SK-N-SH (cell line): ENCODE measurements at regions not wholly inside any gene's neighbourhood (a gene's known extent, or its start where the extent isn't known, plus 50 kb on each side); places are given as distances from the start of the nearest gene placed in this dataset.

Experiments
- CTCF ChIA-PET: fragments of 300-600, 350-600 bp; formaldehyde crosslinking; extraction: SDS; loops from one replicate; lab custom pipeline; 2021; lab: Yijun Ruan, JAX
- POLR2A ChIA-PET: fragments of 350-600 bp; sonication (Branson Sonifier 250); formaldehyde crosslinking; extraction: SDS; loops from one replicate; lab custom pipeline; 2020; ENCODE audit warnings: antibody characterized with exemption, inconsistent platforms; lab: Yijun Ruan, JAX
- DNase-seq: peaks from one replicate; pipeline ENCODE4 v3.0.0; 2012
- H2AFZ ChIP-seq: fragments of 200-600 bp; sonication (generic); 2 replicates; pipeline ENCODE4 v1.8.1; 2016; ENCODE audit warnings: antibody characterized with exemption, mild to moderate bottlenecking, low read depth
- H3F3A ChIP-seq: fragments of 200-600 bp; sonication (generic); replicated peaks from 2 replicates; pipeline ENCODE3; 2016; ENCODE audit warnings: antibody characterized with exemption, mild to moderate bottlenecking; ENCODE audit not compliant: insufficient read depth
- H3K27ac ChIP-seq, 2 experiments: fragments of 200-500 bp in 1 of 2; fragments of 200-600 bp in 1 of 2; sonication (Bioruptor generic) in 1 of 2; sonication (generic), shearing (Covaris generic) in 1 of 2; 2 replicates each; pipeline versions ENCODE4 v1.5.1 to v1.6.1; 2014 to 2016; ENCODE audit warnings: low read depth in 2 of 2, inconsistent platforms in 1 of 2, low read length in 1 of 2, mild to moderate bottlenecking in 1 of 2, mixed read lengths in 1 of 2
- H3K27me3 ChIP-seq: fragments of 200-600 bp; sonication (generic), shearing (Covaris generic); 2 replicates; pipeline ENCODE4 v1.6.1; 2016; ENCODE audit warnings: mixed run types; ENCODE audit not compliant: insufficient read depth
- H3K36me3 ChIP-seq, 2 experiments: fragments of 200-500 bp in 1 of 2; fragments of 200-600 bp in 1 of 2; sonication (Bioruptor generic) in 1 of 2; sonication (generic) in 1 of 2; replicated peaks in 1 of 2; 2 replicates each; pipeline versions ENCODE3 to v1.5.1; 2014 to 2016; ENCODE audit warnings: low read length in 1 of 2, mild to moderate bottlenecking in 1 of 2; ENCODE audit not compliant: insufficient read depth in 2 of 2, control insufficient read depth in 1 of 2
- H3K4me1 ChIP-seq, 2 experiments: fragments of 200-500 bp in 1 of 2; fragments of 200-600 bp in 1 of 2; sonication (Bioruptor generic) in 1 of 2; sonication (generic), shearing (Covaris generic) in 1 of 2; 2 replicates each; pipeline versions ENCODE4 v1.5.1 to v1.6.1; 2014 to 2016; ENCODE audit warnings: low read depth in 1 of 2, low read length in 1 of 2, mixed run types in 1 of 2; ENCODE audit not compliant: insufficient read depth in 2 of 2, control insufficient read depth in 1 of 2
- H3K4me2 ChIP-seq: fragments of 200-600 bp; sonication (generic), shearing (Covaris generic); 2 replicates; pipeline ENCODE4 v1.6.1; 2017; ENCODE audit warnings: mixed run types
- H3K4me3 ChIP-seq, 2 experiments: fragments of 200-500 bp in 1 of 2; fragments of 200-600 bp in 1 of 2; sonication (Bioruptor generic) in 1 of 2; sonication (generic), shearing (Covaris generic) in 1 of 2; 2 replicates each; pipeline versions ENCODE4 v1.5.1 to v1.8.1; 2014 to 2016; ENCODE audit warnings: low read depth in 2 of 2, inconsistent platforms in 1 of 2, low read length in 1 of 2, mild to moderate bottlenecking in 1 of 2, mixed read lengths in 1 of 2, moderate library complexity in 1 of 2
- H3K79me2 ChIP-seq: fragments of 200-600 bp; sonication (generic); 2 replicates; pipeline ENCODE4 v1.8.1; 2017; ENCODE audit warnings: mild to moderate bottlenecking; ENCODE audit not compliant: insufficient read depth
- H3K9ac ChIP-seq: fragments of 200-600 bp; sonication (generic); 2 replicates; pipeline ENCODE4 v1.6.1; 2017; ENCODE audit warnings: mixed run types
- H3K9me2 ChIP-seq: fragments of 200-600 bp; sonication (generic); 2 replicates; pipeline ENCODE4 v1.6.1; 2017; ENCODE audit warnings: mixed run types
- H3K9me3 ChIP-seq: fragments of 200-600 bp; sonication (generic); 2 replicates; pipeline ENCODE4 v1.6.1; 2017; ENCODE audit warnings: mixed run types, mild to moderate bottlenecking, moderate library complexity
- H4K20me1 ChIP-seq: fragments of 200-600 bp; sonication (generic); 2 replicates; pipeline ENCODE4 v1.6.1; 2017; ENCODE audit warnings: mild to moderate bottlenecking, mixed run types; ENCODE audit not compliant: insufficient read depth
- EP300 ChIP-seq, 2 experiments: IDR thresholded peaks; 2 replicates each; pipeline versions ENCODE4 v1.4.0 to v1.6.1; 2012; ENCODE audit warnings: borderline replicate concordance in 1 of 2, low read depth in 1 of 2, low read length in 1 of 2
- FOSL2 ChIP-seq: IDR thresholded peaks from 2 replicates; pipeline ENCODE4 v1.4.0; 2012; ENCODE audit warnings: low read depth, mild to moderate bottlenecking, moderate library complexity, borderline replicate concordance
- GABPA ChIP-seq: IDR thresholded peaks from 2 replicates; pipeline ENCODE4 v1.4.0; 2012; ENCODE audit warnings: low read depth, mild to moderate bottlenecking
- GATA2 ChIP-seq: sonication (generic); formaldehyde crosslinking; IDR thresholded peaks from 2 replicates; pipeline ENCODE4 v1.5.0; 2020; ENCODE audit warnings: mild to moderate bottlenecking, missing genetic modification reagents
- IRF3 ChIP-seq: fragments of 150-350 bp; IDR thresholded peaks from 2 replicates; pipeline ENCODE4 v1.6.1; 2016; ENCODE audit warnings: mild to moderate bottlenecking, low read depth, low read length
- MAX ChIP-seq: IDR thresholded peaks from 2 replicates; pipeline ENCODE4 v1.4.0; 2012; ENCODE audit warnings: low read depth
- MXI1 ChIP-seq: IDR thresholded peaks from 2 replicates; pipeline ENCODE4 v1.6.1; 2012; ENCODE audit warnings: mild to moderate bottlenecking, low read depth, low read length, improper control_type of control experiment
- NRF1 ChIP-seq: IDR thresholded peaks from 2 replicates; pipeline ENCODE4 v1.6.1; 2012; ENCODE audit warnings: low read depth, mild to moderate bottlenecking, low read length
- RCOR1 ChIP-seq: fragments of 150-350 bp; IDR thresholded peaks from 2 replicates; pipeline ENCODE4 v1.6.1; 2017; ENCODE audit warnings: antibody characterized with exemption, low read length
- RXRA ChIP-seq: IDR thresholded peaks from 2 replicates; pipeline ENCODE4 v1.4.0; 2012; ENCODE audit warnings: low read depth, mild to moderate bottlenecking, borderline replicate concordance
- ZBTB33 ChIP-seq: IDR thresholded peaks from 2 replicates; pipeline ENCODE4 v1.4.0; 2012; ENCODE audit warnings: low read depth, borderline replicate concordance
- WGBS: methylation state at CpG from one replicate; pipeline ENCODE4 v1.1.6; 2017; ENCODE audit warnings: low lambda C conversion rate; 5-methylcytosine and 5-hydroxymethylcytosine counted together
- TF ChIP-seq, protein P1 (sequence below): IDR thresholded peaks from 2 replicates; pipeline ENCODE4; 2012

DNA sequence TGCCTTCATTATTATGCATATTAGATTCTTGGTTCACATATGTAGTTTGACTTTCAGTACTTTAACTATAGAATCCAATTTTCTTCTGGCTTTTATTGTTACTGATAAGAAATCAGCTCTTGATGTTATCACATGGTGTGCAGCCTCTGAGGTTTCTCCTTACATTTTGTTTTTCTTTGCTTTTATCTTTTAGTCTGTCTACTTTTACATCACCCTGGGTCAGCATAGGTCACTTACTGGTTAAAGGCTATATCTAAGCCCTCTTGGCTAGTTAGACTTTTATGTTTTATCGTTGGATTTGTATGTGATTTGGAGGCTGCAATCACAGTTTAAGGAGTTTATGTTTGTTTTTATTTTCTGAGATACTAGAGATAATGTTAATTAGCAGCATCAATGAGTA lies 187.2 kb upstream of the NOL4 start:
- Histone ChIP-seq H3K4me1 (no peaks in the 10 kb centered on the region), H3K79me2 (no peaks in the 10 kb centered on the region), H3F3A (no peaks in the 10 kb centered on the region), H2AFZ (no peak overlapping the region), H3K9me2 (no peaks in the 10 kb centered on the region), H4K20me1 (no peaks in the 10 kb centered on the region), H3K27ac (no peak overlapping the region), H3K9ac (no peak overlapping the region), H3K27me3 (no peaks in the 10 kb centered on the region), H3K4me3 (no peak overlapping the region), H3K36me3 (no peaks in the 10 kb centered on the region), H3K9me3 (0 out of 2 replicates have a peak, but pooled peaks cover 3% of the 10 kb centered on the region), H3K4me2 (no peak overlapping the region)
- POLR2A ChIA-PET: no interaction called here
- 25% methylated on average over 1 of the region's 1 CpG for WGBS
- TF ChIP-seq MAX: no peak
- CTCF ChIA-PET: interaction anchor here (0.8 kb wide), 1 partner anchor 12 kb away, joined by 3 read pairs; no protein-coding TSS in a partner anchor
- no peak for DNase-seq

- Histone ChIP-seq H3F3A (no peaks in the 10 kb centered on the region), H3K9me3 (no peaks in the 10 kb centered on the region), H3K79me2 (no peaks in the 10 kb centered on the region)
- TF ChIP-seq, protein P1, sequence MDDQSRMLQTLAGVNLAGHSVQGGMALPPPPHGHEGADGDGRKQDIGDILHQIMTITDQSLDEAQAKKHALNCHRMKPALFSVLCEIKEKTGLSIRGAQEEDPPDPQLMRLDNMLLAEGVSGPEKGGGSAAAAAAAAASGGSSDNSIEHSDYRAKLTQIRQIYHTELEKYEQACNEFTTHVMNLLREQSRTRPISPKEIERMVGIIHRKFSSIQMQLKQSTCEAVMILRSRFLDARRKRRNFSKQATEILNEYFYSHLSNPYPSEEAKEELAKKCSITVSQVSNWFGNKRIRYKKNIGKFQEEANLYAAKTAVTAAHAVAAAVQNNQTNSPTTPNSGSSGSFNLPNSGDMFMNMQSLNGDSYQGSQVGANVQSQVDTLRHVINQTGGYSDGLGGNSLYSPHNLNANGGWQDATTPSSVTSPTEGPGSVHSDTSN: no peak
- TF ChIP-seq ZBTB33 (no peak), GABPA (no peak), EP300 (IDR thresholded peaks at IDR 0.05; ENCODE audit: borderline replicate concordance in 1 of 2, low read depth in 1 of 2, low read length in 1 of 2) (no peak), NRF1 (no peak), FOSL2 (no peak), IRF3 (no peak), GATA2 (CRISPR knock-in tag) (no peak), RXRA (no peak), RCOR1 (no peak), MXI1 (no peak)
- TF ChIP-seq, all 33 proteins: peak for 0
- no peak for DNase-seq
- Histone ChIP-seq H3K36me3 (no peaks in the 10 kb centered on the region), H2AFZ (no peak overlapping the region), H3K4me3 (no peak overlapping the region), H3K27ac (no peak overlapping the region), H3K4me2 (no peak overlapping the region), H4K20me1 (no peaks in the 10 kb centered on the region), H3K4me1 (no peaks in the 10 kb centered on the region), H3K9ac (no peak overlapping the region), H3K9me2 (no peaks in the 10 kb centered on the region), H3K27me3 (no peaks in the 10 kb centered on the region)
- 13% methylated on average over 4 of the region's 4 CpGs for WGBS
- POLR2A ChIA-PET: no interaction called here
- CTCF ChIA-PET: no interaction called here
Observed at GRCh38 chr18:34431042-34431441, 206.3 kb upstream of the NOL4 start.
